Immature natural killer cell (primary cell): ENCODE measurements at regions not wholly inside any gene's neighbourhood (a gene's known extent, or its start where the extent isn't known, plus 50 kb on each side); places are given as distances from the start of the nearest gene placed in this dataset.

Experiments used
- DNase-seq, 3 donors: peaks; one replicate each; pipeline ENCODE4 v3.0.0; 2022; ENCODE audit warnings: mixed read lengths in 1 of 3
- H3K27ac Mint-ChIP-seq, 6 donors: one replicate each; pipeline ENCODE4 v1.8.0; 2020; ENCODE audit warnings: mixed read lengths in 6 of 6, mild to moderate bottlenecking in 5 of 6, inconsistent platforms in 4 of 6, moderate library complexity in 3 of 6
- H3K27me3 Mint-ChIP-seq, 3 donors: one replicate each; pipeline ENCODE4 v1.8.0; 2020 to 2021; ENCODE audit warnings: low read depth in 3 of 3, mild to moderate bottlenecking in 3 of 3, mixed read lengths in 3 of 3, moderate library complexity in 3 of 3, inconsistent platforms in 1 of 3
- H3K36me3 Mint-ChIP-seq, 3 donors: one replicate each; pipeline ENCODE4 v1.8.0; 2020; ENCODE audit warnings: mixed read lengths in 3 of 3, inconsistent platforms in 2 of 3, mild to moderate bottlenecking in 2 of 3
- H3K4me1 Mint-ChIP-seq, 2 donors: one replicate each; pipeline ENCODE4 v1.8.0; 2020; ENCODE audit warnings: inconsistent platforms in 2 of 2, mild to moderate bottlenecking in 2 of 2, mixed read lengths in 2 of 2, moderate library complexity in 1 of 2
- H3K4me3 Mint-ChIP-seq, 5 donors: one replicate each; pipeline ENCODE4 v1.8.0; 2020; ENCODE audit warnings: mild to moderate bottlenecking in 5 of 5, mixed read lengths in 5 of 5, inconsistent platforms in 3 of 5, moderate library complexity in 3 of 5
- H3K9me3 Mint-ChIP-seq, 6 donors: one replicate each; pipeline ENCODE4 v1.8.0; 2020; ENCODE audit warnings: mild to moderate bottlenecking in 6 of 6, mixed read lengths in 6 of 6, inconsistent platforms in 4 of 6, moderate library complexity in 3 of 6

DNA sequence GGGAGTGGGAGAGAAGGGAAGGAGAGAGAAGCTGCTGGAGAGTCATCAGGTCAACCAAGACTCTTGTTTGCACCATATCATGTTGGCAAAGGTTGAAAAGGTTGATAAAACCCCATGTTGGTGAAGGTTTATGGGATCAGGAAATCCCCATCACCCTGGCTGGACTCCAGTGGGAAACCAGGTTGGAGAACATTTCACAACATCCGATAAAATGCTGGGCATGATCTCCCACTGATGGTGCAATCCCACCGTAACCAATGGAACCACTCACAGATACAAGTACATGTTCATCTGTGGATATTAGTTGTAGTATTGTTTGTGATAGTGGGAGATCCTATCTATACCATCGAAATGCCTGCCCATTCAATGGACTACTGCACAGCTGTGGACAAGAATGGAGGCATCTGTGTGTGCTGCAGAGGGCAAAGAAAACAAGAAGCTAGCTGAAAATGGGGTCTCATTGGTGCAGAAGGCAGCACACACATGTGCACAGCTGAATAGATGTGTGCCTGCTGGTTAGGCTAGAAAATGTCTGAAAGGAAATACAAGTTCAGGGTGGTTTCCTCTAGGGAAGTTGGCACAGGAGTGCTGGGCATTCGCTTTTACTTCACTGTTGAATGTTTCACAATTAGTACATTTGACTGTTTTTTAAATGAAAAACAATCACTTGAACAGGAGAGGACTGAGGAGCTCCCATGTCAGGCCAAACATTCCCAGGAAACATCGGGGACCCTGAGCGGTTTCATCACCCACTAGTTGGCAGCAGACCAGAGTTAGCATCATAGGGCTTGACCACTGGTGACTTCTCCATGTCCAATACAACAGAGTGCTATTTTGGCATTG lies 80.4 kb upstream of the MGMT start:
- H3K36me3 Mint-ChIP-seq: no peaks in the 10 kb centered on the region
- no peaks in the 10 kb centered on the region for H3K4me1 Mint-ChIP-seq
- no peak overlapping the region for H3K27ac Mint-ChIP-seq
- H3K27me3 Mint-ChIP-seq: peaks cover 0 to 4% (median 3%) of the 10 kb centered on the region in 3 donors
- no peaks in the 10 kb centered on the region for H3K9me3 Mint-ChIP-seq
- no peak overlapping the region for H3K4me3 Mint-ChIP-seq
- DNase-seq: no peak

DNA sequence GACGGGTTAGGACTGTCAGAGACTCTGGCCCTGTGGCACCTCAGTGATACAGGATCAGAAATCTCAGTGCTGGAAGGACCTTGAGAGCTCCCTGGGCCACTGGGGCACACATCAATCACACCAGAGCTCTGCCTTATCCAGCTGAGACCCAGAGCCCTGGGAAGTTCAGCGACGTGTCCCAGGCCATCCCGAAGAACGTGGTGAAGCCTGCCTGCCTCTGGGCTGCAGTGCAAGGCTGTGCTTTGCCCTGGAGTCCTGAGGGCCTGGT lies 79.8 kb upstream of the MGMT start:
- Mint-ChIP-seq H3K4me1 (no peaks in the 10 kb centered on the region), H3K9me3 (no peaks in the 10 kb centered on the region), H3K36me3 (no peaks in the 10 kb centered on the region), H3K27ac (no peak overlapping the region), H3K4me3 (no peak overlapping the region), H3K27me3 (peaks cover 0 to 4% (median 3%) of the 10 kb centered on the region in 3 donors)
- DNase-seq: no peak

DNA sequence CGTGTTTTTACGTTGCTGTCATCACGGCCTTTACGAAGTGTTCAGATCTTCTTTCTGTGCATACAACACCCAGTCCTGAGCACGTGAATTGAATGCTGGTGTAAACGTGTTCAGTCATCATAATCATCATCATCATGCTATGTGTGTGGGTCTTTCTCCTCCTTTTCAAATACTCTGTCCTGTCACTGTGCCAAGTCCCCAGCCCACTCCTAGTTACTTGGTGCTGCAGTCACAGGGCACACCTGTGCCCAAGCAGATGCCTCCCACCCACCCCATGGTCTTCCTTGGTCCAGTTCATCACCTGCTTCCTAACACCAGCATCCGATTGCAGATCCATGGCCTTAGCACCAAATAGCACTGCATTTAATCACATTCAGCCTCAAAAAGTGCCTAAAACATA lies 78.6 kb upstream of the MGMT start:
- H3K4me3 Mint-ChIP-seq: no peak overlapping the region
- DNase-seq: no peak
- peaks cover 0 to 4% (median 3%) of the 10 kb centered on the region in 3 donors for H3K27me3 Mint-ChIP-seq
- no peaks in the 10 kb centered on the region for H3K36me3 Mint-ChIP-seq
- H3K27ac Mint-ChIP-seq: no peak overlapping the region
- no peaks in the 10 kb centered on the region for H3K4me1 Mint-ChIP-seq
- H3K9me3 Mint-ChIP-seq: no peaks in the 10 kb centered on the region

DNA sequence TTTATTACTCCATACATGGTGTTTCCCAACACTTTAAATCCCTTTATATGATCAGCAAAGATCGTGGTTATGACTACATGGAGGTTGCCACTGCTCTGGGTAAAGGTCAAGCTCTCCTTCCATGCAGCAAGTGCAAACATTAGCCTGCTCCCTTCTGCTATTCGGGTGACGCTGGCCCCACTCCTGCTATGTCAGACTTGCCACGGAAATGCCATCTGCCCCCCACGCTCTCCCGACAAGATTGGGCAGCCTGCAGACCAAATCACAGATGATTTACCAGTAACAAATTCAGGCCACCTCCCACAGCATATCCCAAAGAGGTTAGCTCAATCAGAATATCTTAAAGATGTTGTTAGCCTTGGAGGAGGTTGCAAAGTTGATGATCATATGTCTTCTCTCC lies 77.8 kb upstream of the MGMT start:
- Mint-ChIP-seq H3K27me3 (peaks cover 0 to 3% (median 0%) of the 10 kb centered on the region in 3 donors), H3K4me1 (no peaks in the 10 kb centered on the region), H3K9me3 (no peaks in the 10 kb centered on the region), H3K4me3 (no peak overlapping the region), H3K27ac (no peak overlapping the region), H3K36me3 (no peaks in the 10 kb centered on the region)
- DNase-seq: no peak

DNA sequence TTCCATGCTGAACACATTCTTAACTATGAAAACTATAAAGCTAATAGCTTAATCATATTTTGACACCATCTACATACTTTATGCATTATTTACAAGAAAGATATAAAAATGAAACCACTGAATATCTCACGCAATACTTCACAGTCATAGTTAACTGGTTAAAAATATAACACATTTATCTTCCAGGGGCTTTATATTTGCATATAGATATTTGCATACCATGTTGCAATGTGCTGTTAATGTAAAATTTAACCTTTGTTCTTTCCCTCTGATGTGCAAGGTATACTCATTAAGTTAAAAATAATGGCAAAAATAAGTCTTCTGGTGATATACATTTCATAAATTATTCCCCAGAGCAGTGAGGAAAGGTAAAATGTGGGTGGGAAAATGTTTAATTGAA lies 76.9 kb upstream of the MGMT start:
- no peak for DNase-seq
- Mint-ChIP-seq H3K27me3 (peaks cover 0 to 3% (median 0%) of the 10 kb centered on the region in 3 donors), H3K4me3 (no peak overlapping the region), H3K9me3 (no peaks in the 10 kb centered on the region), H3K36me3 (no peaks in the 10 kb centered on the region), H3K27ac (peak overlapping the region in 1 of 6 donors; percentile 1), H3K4me1 (no peaks in the 10 kb centered on the region)

DNA sequence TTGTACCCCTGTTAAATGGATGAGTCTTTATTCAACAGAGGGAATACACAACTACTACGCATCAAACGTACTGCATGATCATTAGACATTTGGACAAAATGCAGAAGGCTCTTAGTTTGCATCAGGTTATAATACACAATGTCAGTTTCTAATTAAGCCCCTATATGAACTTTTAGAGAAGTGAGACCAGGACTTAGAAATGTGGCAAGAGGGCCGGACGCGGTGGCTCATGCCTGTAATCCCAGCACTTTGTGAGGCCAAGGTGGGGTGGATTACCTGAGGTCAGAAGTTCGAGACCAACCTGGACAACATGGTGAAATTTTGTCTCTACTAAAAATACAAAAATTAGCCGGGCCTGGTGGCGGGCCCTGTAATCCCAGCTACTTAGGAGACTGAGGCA lies 76.3 kb upstream of the MGMT start:
- H3K27me3 Mint-ChIP-seq: peaks cover 0 to under 1% (median 0%) of the 10 kb centered on the region in 3 donors
- no peak overlapping the region for H3K4me3 Mint-ChIP-seq
- H3K27ac Mint-ChIP-seq: no peak overlapping the region
- DNase-seq: no peak
- no peaks in the 10 kb centered on the region for H3K36me3 Mint-ChIP-seq
- H3K9me3 Mint-ChIP-seq: no peaks in the 10 kb centered on the region
- H3K4me1 Mint-ChIP-seq: no peaks in the 10 kb centered on the region

DNA sequence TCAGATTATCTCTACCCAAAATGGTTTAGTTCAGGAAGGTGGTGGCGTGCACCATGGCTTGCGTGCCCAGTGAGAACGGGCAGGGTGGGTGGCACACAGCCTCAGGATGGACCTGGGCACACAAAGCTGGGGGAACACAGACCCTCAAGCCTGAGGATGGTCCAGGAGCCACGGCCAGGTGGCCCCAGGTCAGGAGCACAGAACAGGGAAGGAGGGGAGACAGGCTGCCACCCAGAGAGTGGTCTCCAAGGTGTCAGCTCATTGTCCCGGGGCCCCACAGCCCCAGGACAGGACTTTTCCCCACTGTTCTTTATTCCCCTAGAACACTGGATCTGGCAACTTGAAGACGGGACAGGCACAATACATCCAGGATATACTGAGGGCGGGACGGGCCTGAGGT lies 75.6 kb upstream of the MGMT start:
- Mint-ChIP-seq H3K4me1 (no peaks in the 10 kb centered on the region), H3K27me3 (peaks cover 0 to 4% (median 2%) of the 10 kb centered on the region in 3 donors), H3K27ac (no peak overlapping the region), H3K4me3 (no peak overlapping the region), H3K9me3 (no peaks in the 10 kb centered on the region), H3K36me3 (no peaks in the 10 kb centered on the region)
- DNase-seq: no peak

DNA sequence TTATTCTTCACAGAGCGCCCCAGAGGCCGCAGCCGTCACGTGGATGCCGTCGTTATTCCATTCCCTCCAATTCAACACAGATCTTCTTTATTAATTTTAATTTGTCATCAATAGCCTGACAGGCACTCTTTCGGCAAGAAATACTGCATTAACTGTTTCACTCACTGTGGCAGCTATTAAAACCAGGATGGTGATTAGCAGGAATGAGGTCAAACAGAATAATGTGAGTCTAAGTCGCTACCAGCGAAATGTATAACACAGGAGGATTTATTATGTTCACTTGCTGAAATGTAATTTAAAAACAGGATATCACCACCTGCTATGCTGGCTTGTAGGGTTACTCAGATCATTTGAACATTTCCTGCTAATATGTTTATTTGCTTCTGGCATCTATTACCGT lies 74.2 kb upstream of the MGMT start:
- H3K27me3 Mint-ChIP-seq: peaks cover 0 to 5% (median 4%) of the 10 kb centered on the region in 3 donors
- DNase-seq: no peak
- H3K36me3 Mint-ChIP-seq: no peaks in the 10 kb centered on the region
- no peaks in the 10 kb centered on the region for H3K9me3 Mint-ChIP-seq
- no peak overlapping the region for H3K4me3 Mint-ChIP-seq
- H3K27ac Mint-ChIP-seq: no peak overlapping the region
- H3K4me1 Mint-ChIP-seq: no peaks in the 10 kb centered on the region

DNA sequence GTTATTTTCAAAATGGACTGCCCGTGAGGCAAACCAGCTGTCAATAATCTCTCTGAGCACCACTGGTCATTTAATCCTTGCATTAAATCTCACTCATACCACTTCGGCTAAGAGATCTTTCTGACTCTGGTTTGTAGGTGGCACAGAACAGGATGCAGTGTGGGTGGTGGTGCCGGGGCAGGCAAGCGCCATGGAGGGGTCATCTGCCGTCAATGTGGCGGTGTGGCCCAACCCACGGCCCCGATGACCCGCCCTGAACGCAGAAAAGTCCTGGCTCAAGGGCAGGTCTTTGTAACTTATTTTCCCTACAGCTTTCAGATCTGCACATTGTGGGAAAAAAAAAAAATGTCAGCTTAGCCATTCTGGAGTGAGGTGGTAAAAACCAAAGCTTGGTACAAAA lies 73.2 kb upstream of the MGMT start:
- Mint-ChIP-seq H3K27ac (no peak overlapping the region), H3K36me3 (no peaks in the 10 kb centered on the region), H3K27me3 (peaks cover 0 to 5% (median 4%) of the 10 kb centered on the region in 3 donors), H3K4me1 (no peaks in the 10 kb centered on the region), H3K9me3 (no peaks in the 10 kb centered on the region), H3K4me3 (no peak overlapping the region)
- DNase-seq: no peak

DNA sequence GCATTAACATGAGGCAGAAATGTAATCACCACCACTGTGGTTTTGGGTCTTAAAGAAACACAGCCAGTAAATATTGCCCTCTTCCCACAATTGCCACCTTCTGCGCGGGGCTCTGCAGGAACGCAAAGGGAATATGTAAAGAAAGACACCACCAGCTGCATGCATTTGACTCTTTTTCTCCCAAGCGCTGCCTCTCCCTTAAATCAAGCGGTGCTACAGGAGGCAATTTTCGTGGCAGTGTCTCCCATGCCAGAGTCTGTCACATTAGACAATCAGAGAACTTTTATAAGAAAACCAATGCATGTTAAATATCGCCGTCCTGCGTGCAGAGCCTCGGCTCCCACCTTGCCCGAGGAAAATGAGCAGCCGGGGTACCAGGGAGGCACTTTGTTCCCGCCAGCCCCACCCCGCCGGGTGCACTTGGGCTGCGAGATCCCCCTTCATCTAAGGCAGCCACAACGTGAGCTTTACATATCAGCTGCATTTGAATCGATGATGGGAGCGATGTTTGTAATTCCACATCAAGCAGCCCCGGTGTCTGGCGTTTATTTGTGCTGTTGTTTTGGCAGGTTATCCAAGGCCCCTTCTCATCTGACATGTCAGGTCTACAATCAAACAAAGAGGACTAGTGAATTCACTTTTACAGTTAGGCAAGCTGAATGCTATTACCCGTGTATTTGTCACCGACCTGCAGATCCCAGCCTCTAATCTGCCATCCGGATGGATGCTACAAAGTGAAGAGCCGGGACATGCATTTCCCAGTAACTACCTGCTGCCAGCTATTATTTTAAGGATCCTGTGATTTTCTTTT lies 72.3 kb upstream of the MGMT start:
- no peaks in the 10 kb centered on the region for H3K4me1 Mint-ChIP-seq
- no peaks in the 10 kb centered on the region for H3K36me3 Mint-ChIP-seq
- H3K27ac Mint-ChIP-seq: no peak overlapping the region
- no peak overlapping the region for H3K4me3 Mint-ChIP-seq
- peaks cover 0 to 5% (median 4%) of the 10 kb centered on the region in 3 donors for H3K27me3 Mint-ChIP-seq
- H3K9me3 Mint-ChIP-seq: no peaks in the 10 kb centered on the region
- DNase-seq: no peak

DNA sequence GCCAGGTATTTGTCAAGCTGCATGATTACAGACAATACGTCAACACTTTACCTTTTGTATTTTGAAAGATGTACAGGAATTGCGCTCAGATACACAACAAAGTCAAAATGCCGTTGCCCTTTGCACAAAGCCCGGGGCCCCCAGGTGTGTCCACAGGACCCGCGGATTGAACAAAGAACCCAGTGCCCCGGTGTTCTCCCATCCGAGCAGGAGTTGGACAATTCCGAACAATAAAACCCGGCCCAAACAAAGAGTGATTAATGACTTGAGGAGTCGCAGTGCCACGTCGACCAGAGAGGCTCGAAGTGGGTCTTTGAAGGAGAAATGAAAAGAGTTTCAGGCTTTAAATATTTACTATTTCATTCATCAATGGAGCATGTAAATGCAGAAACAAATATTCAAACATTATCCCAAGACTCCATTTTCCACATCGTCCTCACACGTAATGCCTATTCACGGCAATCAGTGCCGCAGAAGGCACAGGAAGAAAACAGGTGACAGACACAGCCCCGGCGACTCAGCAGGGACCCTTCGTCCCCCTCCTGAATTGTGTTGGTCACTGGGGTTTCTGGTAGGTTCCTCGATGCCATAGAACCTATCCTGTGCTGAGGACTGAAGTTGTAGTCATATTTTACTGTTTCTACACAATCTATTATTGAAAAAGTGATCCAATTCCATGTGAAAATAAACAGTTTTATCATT lies 70.9 kb upstream of the MGMT start:
- Mint-ChIP-seq H3K27ac (no peak overlapping the region), H3K4me3 (no peak overlapping the region), H3K27me3 (peaks cover 0 to 8% (median 4%) of the 10 kb centered on the region in 3 donors), H3K4me1 (no peaks in the 10 kb centered on the region), H3K9me3 (no peaks in the 10 kb centered on the region), H3K36me3 (no peaks in the 10 kb centered on the region)
- DNase-seq: no peak

DNA sequence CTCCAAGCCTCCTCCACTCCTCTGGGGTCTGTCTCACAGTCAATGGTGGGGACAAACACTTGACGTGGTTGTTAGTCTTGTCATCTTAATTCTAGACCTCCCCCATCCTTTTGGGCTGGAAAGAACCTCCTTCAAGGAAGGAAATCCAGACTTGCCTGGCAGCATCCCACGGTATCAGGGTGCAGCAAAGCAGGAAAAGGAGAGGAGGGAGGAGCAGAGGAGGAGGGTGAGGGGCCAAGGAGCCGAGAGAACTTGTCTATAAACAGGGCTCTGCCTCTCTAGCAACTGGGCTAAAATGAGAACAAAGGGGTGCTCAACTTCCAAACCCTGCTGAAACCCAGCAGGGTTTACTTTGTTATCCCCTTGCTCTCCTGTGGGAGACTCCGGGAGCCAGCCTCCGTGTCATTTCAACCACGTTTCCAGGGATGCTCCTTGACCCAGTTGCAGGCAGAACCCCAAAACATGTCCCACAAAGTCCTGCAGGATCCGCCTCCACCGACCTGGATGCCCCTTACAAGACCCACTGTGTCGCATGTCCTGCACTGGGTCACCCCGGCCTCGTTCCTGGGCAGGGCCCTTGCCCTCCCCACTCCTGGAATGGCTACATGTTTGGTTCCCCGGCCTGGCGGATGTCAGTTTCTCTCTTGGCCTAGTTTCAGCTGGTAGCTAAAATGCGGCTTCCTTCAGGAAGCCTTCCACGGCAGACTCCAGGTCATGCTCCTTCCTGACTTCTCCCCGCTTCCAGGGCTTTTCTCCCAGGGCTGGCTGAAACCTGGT lies 69.7 kb upstream of the MGMT start:
- Mint-ChIP-seq H3K27me3 (peaks cover 0 to 12% (median 4%) of the 10 kb centered on the region in 3 donors), H3K4me3 (no peak overlapping the region), H3K36me3 (no peaks in the 10 kb centered on the region), H3K27ac (no peak overlapping the region), H3K4me1 (no peaks in the 10 kb centered on the region), H3K9me3 (no peaks in the 10 kb centered on the region)
- DNase-seq: no peak

DNA sequence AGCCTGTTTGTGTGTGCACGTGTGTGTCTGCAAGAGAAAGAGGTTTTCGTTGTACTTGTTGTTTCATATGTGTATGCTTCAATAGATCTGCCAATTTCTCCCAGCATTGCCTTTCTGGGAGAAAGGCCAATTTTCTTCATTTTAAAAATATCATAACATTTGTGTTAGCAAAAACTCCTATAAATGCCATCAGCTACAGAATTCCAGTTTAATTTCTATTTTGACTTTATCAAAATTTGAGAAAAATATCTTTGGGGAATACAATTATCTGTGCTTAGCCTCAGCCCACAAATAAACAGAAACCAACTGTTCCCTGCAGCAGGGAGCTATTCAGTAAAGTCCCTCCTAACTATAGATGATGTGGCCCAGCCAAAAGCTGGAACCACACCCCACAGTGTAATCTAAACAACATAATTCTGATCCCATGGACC lies 68.3 kb upstream of the MGMT start:
- no peak for DNase-seq
- no peak overlapping the region for H3K4me3 Mint-ChIP-seq
- no peaks in the 10 kb centered on the region for H3K9me3 Mint-ChIP-seq
- peaks cover 0 to 14% (median 4%) of the 10 kb centered on the region in 3 donors for H3K27me3 Mint-ChIP-seq
- H3K36me3 Mint-ChIP-seq: no peaks in the 10 kb centered on the region
- H3K27ac Mint-ChIP-seq: no peak overlapping the region
- no peaks in the 10 kb centered on the region for H3K4me1 Mint-ChIP-seq
